GM19467 (cell line): ENCODE measurements at regions not wholly inside any gene's neighbourhood (a gene's known extent, or its start where the extent isn't known, plus 50 kb on each side); places are given as distances from the start of the nearest gene placed in this dataset.
"Not testable (repeated sequence)": the region's sequence is repeated elsewhere in the genome, so short reads cannot be mapped to it uniquely, and the experiment has no call there.

ENCODE experiments used
- ATAC-seq: cut with Tn5 transposase; IDR thresholded peaks from one replicate; pipeline ENCODE4 v1.9.1; 2021; ENCODE audit warnings: mild to moderate bottlenecking, moderate library complexity; ENCODE audit not compliant: unreplicated experiment

GRCh38 chr14:40312296-40312695, 880.1 kb upstream of the FBXO33 start:
- ATAC-seq: no peak

- no peak for ATAC-seq
These were observed 876.9 kb upstream of the FBXO33 start for GRCh38 chr14:40309124-40309523.

GRCh38 chr14:40308240-40308639, 876.0 kb upstream of the FBXO33 start:
- no peak for ATAC-seq

DNA sequence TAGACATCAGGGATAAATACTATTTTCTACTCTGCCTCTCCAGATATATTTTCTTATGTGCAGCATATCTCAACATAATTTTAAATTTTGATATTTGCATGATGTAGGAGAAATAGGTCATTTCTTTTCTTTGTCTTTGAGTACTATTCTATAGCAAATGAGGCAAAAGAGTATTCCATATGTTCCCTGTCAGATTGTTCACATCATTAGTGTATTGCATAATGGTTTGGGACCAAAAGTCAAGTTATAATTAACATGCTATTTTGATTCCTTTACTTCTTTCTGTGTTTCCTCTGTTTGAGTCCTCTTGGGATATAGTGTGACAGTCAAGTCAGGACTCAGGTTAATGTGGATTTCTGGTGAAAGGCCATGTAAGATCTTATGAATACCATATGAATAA, 864.6 kb upstream of the FBXO33 start:
- no peak for ATAC-seq

- no peak for ATAC-seq
These were observed 860.4 kb upstream of the FBXO33 start for GRCh38 chr14:40292664-40293063.

DNA sequence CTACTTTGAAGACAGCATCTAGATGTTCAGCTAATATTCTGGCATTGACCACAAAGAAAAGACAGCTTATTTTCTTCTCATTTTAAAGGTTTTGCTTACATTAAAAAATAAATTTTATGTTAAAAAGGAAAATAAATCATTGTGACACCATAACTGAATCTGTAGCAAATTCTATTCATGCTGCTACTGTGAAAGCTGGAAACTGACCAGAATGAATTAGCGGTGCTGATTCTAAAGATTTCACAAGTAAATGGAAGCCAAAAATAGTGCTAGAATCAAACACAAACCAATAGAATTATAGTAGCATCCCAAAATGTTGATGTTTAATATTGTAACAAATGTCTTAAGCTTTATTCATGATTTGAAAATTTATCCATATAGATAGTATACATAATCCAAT, 850.0 kb upstream of the FBXO33 start:
- ATAC-seq: no peak

DNA sequence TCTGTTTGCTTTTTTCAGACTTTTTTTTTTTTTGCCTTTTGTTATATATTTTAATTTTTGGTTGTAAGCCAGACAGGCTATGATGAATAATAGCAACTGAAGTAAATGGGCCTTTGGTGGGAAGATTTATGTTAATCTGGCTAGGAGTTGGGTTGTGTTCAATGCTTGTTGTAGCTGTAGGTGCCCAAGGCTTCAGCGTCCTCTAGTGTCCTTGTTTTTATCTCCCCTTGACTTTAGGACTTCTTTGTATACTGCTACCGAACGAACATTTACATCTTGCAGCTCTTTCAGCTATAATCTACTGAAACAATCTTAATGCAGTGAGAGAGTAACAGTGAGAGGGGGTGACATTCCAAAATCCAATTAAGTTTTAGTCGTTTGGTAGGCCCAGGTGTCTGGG, 848.4 kb upstream of the FBXO33 start:
- no peak for ATAC-seq

GRCh38 chr14:40273417-40273816, 841.2 kb upstream of the FBXO33 start:
- no peak for ATAC-seq

GRCh38 chr14:40271480-40271879, 839.2 kb upstream of the FBXO33 start:
- ATAC-seq: no peak

- ATAC-seq: no peak
These were observed 837.2 kb upstream of the FBXO33 start for GRCh38 chr14:40269436-40269835.

DNA sequence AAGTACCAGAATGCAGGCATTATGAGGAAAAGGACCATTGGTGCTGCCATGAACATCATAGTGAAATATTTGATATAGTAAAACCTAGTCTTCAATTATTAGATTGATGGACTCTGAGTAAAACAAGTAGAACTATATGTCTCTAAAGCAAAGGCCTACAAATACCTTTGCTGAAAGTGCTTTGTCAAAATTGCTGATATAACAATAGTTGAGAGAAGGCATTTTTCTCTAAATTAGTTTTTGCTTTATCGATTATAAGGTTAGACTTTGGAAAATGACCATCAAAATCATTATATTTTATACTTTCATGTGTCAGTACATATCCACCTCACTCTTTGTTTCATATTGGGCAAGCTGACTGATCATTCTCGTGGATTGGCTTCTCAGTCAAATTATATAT, 836.0 kb upstream of the FBXO33 start:
- no peak for ATAC-seq

- ATAC-seq: no peak
These were observed 832.9 kb upstream of the FBXO33 start for GRCh38 chr14:40265096-40265495.

- no peak for ATAC-seq
These were observed 820.7 kb upstream of the FBXO33 start for GRCh38 chr14:40252817-40253447.

- ATAC-seq: no peak
These were observed 816.4 kb upstream of the FBXO33 start for GRCh38 chr14:40248671-40249070.

DNA sequence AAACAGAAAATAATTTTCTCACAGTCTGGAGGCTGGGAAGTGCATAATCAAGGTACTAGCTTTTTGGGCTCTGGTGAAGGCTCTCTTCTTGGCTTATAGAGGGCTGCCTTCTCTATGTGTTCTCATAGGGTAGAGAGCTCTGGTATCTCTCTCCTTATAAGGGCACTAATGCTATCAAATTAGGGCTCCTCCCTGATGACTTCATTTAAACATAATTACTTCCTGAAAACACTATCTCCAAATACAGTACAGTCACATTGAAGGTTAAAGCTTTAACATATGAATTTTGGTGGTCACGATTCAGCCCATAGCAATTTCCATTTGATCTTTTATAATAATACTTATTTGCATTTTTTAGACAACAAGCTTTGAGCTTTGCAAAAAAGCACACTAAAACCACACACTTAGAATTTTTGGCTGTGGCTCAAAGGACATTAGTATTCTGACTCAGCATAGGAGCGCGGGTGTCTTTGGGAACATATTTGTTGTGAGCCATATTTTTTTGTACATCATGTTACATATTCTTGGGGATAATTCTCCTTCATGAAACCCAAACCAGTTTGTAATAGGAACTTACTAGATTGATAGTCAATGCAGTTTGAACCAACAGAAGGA, 808.1 kb upstream of the FBXO33 start:
- no peak for ATAC-seq

DNA sequence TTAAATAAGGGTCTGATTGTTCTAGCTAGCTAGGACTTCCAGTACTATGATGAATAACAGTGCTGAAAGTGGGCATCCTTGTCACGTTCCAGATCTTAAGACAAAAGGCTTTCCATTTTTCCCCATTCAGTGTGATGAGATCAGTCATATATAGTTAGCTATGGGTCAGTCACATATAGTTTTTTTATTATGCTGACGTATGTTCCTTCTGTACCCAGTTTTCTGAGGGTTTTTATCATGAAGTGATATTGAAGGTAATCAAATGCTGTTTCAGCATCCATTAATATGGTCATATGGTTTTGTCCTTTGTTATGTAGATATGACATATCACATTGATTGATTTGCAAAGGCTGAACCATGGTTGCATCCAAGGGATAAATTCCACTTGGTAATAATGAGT, 800.1 kb upstream of the FBXO33 start:
- ATAC-seq: no peak

DNA sequence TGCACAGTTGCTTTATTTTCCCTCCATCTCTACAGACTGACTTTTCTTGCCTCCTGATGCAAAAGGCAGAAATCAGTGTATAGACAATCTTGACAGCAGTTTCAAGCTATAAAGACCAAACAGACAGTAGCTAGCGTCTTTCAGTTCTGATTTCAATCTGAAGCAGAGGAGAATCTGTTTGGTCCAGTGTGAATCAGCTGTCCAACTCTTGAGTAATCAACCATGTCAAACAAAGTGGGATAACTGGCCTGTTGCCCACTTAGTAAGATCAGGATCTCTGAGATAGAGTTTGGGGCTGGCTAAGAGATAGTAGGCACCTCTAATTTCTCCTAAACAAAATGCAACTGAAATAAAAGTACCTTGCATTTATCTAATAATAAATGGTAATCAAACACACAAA, 797.4 kb upstream of the FBXO33 start:
- no peak for ATAC-seq

DNA sequence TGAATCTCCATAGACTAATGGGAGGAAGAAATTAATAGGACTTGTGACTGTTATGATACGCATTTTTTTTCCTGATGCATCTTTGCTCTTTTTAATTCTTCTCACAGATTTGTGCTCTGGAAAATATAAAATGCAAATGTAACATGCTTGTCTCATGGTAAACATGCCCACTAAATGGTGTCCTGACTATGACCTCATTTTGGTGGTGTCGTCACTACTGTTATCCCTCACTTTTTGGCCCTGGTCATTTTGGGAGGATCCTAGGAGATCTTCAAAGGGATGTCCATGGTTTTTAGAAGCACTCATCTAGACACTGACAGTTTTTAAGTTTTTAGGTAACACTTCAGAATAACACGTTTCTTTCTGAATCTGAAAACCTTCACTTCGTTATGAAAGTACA, 790.8 kb upstream of the FBXO33 start:
- no peak for ATAC-seq

DNA sequence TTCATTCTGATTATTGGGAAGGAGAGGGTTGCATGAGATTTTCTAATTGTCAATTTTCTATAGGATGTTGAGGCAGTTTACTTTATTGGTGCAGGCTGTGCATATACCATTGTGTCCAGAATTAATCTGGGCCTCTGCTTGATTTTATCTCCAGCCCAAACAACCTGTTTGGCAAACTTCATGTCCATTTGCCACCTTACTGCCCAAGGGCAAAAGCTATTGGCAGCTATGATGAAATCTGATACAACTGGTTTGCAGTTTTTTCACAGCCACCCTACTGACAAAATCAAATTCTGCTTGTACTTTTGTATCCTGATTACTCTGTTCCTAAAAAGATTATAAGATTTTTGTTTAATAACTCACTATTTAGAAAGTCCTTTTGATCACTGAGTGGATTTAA, 789.2 kb upstream of the FBXO33 start:
- ATAC-seq: no peak

- no peak for ATAC-seq
These were observed 786.8 kb upstream of the FBXO33 start for GRCh38 chr14:40219032-40219431.

- no peak for ATAC-seq
These were observed 786.2 kb upstream of the FBXO33 start for GRCh38 chr14:40218282-40218941.

GRCh38 chr14:40216976-40217375, 784.7 kb upstream of the FBXO33 start:
- no peak for ATAC-seq

DNA sequence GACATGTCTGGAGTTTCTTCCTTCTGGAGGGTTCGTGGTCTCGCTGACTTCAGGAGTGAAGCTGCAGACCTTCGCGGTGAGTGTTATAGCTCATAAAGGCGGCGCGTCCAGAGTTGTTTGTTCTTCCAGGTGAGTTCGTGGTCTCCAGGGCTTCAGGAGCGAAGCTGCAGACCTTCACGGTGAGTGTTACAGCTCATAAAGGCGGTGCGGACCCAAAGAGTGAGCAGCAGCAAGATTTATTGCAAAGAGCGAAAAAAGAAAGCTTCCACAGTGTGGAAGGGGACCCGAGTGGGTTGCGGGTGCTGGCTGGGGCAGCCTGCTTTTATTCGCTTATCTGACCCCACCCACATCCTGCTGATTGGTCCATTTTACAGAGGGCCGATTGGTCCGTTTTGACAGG, 784.2 kb upstream of the FBXO33 start:
- not testable (repeated sequence) for ATAC-seq
